GM13977 (cell line): ENCODE measurements at regions not wholly inside any gene's neighbourhood (a gene's known extent, or its start where the extent isn't known, plus 50 kb on each side); places are given as distances from the start of the nearest gene placed in this dataset.

ENCODE experiments used
- DNase-seq: peaks from one replicate; pipeline ENCODE4 v3.0.0; 2012; ENCODE audit warnings: low spot score
- in situ Hi-C: fragments of 300-500 bp; cut with MboI; formaldehyde crosslinking; loops from one replicate; pipeline ENCODE4 v1.12.0; 2022; ENCODE audit warnings: low sequenced_read_pairs, low pct_unique_long_range_greater_than_20kb, mixed read lengths, inconsistent platforms; ENCODE audit not compliant: unreplicated experiment
- TF ChIP-seq, protein P1 (sequence below): IDR thresholded peaks from 2 replicates; pipeline ENCODE4 v1.5.1; 2012; ENCODE audit warnings: mild to moderate bottlenecking, control low read depth; ENCODE audit not compliant: insufficient read depth; ENCODE audit errors: extremely low read depth, missing control alignments

DNA sequence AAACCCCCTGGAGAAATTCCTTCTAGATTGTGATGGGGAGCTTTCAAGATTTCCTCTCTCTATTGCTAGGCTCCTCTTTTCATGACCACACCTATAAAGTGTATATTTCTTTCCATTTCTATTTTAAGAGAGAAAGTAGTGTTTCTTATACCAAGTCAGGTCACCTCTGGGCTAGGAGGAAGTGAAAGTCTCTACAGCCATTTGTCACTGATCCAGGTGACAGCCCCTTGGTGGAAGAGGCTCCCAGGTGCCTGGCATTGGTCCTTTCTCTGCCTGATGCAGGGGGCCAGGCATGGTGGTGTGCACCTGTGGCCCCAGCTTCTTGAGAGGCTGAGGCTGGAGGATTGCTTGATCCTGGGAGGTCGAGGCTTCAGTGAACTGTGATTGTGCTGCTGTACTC, 64.7 kb downstream of the DHCR7 start:
- in situ Hi-C loops: no loop called here
- DNase-seq: no peak
- TF ChIP-seq, protein P1, sequence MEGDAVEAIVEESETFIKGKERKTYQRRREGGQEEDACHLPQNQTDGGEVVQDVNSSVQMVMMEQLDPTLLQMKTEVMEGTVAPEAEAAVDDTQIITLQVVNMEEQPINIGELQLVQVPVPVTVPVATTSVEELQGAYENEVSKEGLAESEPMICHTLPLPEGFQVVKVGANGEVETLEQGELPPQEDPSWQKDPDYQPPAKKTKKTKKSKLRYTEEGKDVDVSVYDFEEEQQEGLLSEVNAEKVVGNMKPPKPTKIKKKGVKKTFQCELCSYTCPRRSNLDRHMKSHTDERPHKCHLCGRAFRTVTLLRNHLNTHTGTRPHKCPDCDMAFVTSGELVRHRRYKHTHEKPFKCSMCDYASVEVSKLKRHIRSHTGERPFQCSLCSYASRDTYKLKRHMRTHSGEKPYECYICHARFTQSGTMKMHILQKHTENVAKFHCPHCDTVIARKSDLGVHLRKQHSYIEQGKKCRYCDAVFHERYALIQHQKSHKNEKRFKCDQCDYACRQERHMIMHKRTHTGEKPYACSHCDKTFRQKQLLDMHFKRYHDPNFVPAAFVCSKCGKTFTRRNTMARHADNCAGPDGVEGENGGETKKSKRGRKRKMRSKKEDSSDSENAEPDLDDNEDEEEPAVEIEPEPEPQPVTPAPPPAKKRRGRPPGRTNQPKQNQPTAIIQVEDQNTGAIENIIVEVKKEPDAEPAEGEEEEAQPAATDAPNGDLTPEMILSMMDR: no peak

DNA sequence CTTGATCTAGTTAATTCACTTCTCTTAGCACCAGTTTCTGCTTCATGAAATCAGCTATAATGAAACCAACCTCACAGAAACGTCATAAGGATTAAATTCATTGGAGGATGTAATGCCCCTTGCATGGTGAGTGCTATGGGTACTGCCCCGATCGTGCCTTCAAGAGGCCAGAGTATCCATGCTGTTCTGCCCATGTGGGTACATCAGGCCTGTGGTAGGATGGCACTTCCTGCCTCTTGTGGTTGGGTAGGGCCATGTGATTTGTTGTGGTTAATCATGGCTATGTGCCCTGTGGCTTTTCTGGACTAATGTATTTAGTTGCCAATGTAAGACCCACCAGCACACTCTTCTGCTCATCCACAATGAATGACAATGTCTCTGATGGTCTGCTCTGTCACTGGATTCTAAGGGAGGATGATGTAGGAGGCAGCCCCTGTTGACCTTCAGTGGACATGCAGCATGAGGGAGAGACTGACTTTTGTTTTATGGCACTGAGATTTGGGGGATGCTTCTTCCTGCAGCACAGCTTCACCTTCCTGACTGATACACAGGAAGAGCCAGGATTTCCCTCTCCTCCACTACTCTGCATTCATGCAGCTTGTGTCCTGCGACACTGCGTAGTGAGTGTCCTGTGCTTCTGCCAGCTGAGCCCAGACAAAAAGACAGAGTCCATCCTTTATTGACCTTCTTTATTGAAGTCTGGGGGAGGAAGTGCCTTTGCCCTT, 66.2 kb downstream of the DHCR7 start:
- TF ChIP-seq, protein P1: no peak
- no peak for DNase-seq
- in situ Hi-C loops: no loop called here

DNA sequence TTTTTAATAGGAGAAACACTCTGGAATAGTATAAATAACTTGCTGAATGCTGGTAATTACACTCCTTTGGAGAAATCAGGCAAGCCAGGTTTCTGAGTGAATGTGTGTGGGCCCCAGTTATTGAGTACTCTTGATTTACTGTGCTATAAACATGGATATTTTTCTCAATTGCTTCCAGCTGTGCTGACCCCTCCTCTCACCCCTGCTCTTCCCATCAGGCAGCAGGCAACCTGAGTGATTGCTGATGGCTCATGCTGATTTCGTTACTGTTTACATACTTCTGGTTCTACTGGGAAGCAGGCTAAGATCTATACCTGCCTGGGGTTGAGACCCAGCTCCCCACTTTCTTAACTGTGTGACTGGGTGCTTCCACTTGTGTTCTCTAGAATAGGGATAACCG, 68.5 kb downstream of the DHCR7 start:
- DNase-seq: no peak
- TF ChIP-seq, protein P1: no peak
- in situ Hi-C loops: no loop called here

DNA sequence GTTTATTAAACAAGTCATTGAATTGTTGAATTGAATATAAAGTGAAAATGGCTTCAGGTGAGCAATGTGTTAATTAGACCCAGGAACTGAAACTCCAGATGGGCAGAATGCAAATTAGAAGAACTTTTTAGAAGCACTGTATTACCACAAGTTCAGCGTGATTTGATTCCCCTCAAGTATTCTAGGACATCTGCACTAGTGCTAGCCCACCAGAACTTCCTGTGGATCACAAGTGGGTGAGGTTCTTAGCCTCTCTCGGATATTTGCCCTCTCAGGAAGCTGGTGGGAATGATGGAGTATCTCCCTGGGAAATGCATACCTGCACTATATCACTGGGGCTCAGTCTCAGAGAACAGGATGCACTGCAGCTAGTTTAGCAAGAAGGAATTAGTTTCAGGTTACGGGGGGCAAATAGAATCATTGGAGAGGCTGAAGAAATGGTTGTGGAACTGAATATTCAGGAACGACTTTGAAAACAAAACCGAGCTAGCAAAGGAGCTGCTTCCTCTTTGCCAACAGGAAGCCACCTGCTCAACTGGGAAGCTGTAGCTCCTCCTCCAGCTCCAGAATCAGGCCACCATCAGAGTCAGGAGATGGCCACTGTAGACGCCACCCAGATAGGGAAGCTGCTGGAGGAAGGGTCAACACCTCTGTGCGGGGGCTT, 74.3 kb downstream of the DHCR7 start:
- no peak for DNase-seq
- TF ChIP-seq, protein P1: no peak
- in situ Hi-C loops: no loop called here

DNA sequence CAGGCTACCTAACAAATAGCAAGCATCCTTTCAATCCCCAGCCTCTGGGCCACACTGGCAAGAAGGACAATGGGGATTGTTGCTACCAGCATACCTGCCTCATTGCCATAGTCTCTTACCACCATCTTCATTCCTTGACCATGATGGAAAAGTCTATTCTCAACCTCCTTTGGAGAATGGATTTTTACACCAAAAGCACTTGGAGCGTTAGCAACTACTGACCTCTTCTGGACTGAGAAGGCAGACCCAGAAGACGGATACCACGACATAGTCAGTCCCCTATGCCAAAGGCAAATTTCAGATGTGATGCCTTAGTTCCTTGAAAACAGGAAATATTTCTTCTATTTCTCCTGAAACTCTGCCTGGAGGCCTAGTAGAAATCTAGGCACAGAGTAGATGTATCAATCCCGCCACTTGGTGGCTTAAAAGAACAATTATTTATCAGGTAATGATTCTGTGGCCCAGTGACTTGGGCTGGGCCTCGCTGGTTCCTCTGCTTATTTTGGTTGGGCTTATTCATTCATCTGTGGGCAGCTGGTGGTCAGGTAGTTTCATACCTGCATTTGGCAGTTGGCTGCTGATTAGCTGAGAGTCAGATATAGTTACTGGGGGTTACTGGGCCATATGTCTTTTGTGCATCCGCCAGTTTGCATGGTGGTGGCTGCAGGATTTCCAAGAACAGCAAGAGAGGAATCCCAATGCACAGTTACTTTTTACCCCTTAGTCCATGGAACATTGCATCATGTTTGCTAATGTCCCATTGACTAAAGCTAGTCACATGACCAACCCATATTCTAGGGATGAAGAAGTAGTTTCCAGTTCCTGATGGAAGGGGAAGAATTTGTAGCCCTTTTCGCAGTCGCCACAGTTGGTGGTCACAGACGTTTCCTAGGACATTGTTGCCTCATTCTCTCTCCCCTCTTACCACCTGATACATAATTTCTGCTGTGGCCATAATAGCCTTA, 75.2 kb downstream of the DHCR7 start:
- no peak for DNase-seq
- in situ Hi-C loops: no loop called here
- TF ChIP-seq, protein P1: peak; percentile 5

DNA sequence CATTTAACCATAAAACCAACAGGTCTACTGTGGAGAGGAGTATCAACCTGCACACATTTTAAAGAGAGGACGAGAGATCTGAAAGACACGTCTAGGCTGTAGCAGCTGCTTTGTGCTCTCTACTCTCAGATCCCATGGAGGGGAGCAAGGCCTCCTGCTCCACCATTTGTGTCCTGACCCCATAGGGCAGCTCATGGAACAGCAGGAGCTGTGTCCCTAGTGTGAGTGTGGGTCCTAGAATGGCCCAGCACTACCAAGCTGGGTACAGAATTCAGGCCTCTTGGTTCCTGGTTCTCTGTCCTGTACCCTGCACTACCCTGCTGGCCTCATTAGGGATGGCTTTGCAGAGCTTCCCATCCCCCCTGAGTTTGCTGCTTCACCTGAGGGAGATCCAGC, 76.5 kb downstream of the DHCR7 start:
- in situ Hi-C loops: no loop called here
- TF ChIP-seq, protein P1: no peak
- DNase-seq: no peak
